Skeletal muscle satellite cell (primary cell): ENCODE measurements at regions not wholly inside any gene's neighbourhood (a gene's known extent, or its start where the extent isn't known, plus 50 kb on each side); places are given as distances from the start of the nearest gene placed in this dataset.
"Not testable (repeated sequence)": the region's sequence is repeated elsewhere in the genome, so short reads cannot be mapped to it uniquely, and the experiment has no call there.

ENCODE experiments used
- H3K27me3 ChIP-seq: 2 replicates; pipeline ENCODE4 v1.7.0; 2013; ENCODE audit warnings: low read length; ENCODE audit not compliant: control insufficient read depth, insufficient read depth
- H3K36me3 ChIP-seq: 2 replicates; pipeline ENCODE4 v1.7.0; 2013; ENCODE audit warnings: mild to moderate bottlenecking, control low read depth, low read length; ENCODE audit not compliant: insufficient read depth
- H3K4me1 ChIP-seq: 2 replicates; pipeline ENCODE4 v1.7.0; 2013; ENCODE audit warnings: low read length; ENCODE audit not compliant: control insufficient read depth, insufficient read depth
- H3K4me2 ChIP-seq: 2 replicates; pipeline ENCODE4 v1.7.0; 2013; ENCODE audit warnings: mild to moderate bottlenecking, low read length
- H3K4me3 ChIP-seq: 2 replicates; pipeline ENCODE4 v1.7.0; 2013; ENCODE audit warnings: low read length
- H3K9ac ChIP-seq: 2 replicates; pipeline ENCODE4 v1.7.0; 2013; ENCODE audit warnings: mild to moderate bottlenecking, low read depth, low read length, moderate library complexity
- H3K9me3 ChIP-seq: replicated peaks from 2 replicates; pipeline ENCODE4 v1.7.0; 2013; ENCODE audit warnings: mild to moderate bottlenecking, control low read depth, low read length

DNA sequence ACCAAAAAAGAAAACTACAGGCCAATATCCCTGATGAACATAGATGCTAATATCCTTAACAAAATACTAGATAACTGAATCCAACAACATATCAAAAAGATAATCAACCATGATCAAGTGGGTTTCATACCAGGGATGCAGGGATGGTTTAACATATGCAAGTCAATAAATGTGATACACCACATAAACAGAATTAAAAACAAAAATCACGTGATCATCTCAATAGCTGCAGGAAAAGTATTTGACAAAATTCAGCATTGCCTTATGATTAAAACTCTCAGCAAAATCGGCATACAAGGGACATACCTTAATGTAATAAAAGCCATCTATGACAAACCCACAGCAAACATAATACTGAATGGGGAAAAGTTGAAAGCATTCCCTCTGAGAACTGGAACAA, 199.9 kb downstream of the TXNL1 start:
- not testable (repeated sequence) for H3K4me2 ChIP-seq

DNA sequence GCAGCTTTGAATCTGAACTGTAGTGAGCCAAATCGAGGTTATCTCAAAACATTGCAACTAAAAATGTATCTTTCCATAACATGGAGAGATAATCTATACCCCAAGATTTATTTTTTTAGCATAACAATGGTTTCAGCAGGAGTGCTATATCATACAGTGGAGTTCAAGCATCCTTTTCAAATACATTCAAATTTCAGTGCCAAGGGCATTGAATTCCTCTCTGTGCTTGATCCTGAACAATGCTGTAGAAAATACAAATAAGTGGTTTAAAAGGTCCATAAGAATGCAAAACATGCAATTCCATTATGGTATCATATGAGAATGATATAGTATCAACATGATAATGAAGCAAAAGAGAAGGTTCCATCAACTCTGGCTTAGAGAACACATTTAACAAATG, 201.7 kb downstream of the TXNL1 start:
- Histone ChIP-seq H3K4me3 (no peak overlapping the region), H3K36me3 (no peaks in the 10 kb centered on the region), H3K4me1 (no peaks in the 10 kb centered on the region), H3K4me2 (no peak overlapping the region), H3K9ac (no peak overlapping the region), H3K27me3 (no peaks in the 10 kb centered on the region), H3K9me3 (no peaks in the 10 kb centered on the region)

More for the DNA sequence above, 199.9 kb downstream of the TXNL1 start:
- not testable (repeated sequence) for H3K4me1 ChIP-seq, H3K9me3 ChIP-seq, H3K27me3 ChIP-seq, H3K36me3 ChIP-seq, H3K4me3 ChIP-seq, H3K9ac ChIP-seq

DNA sequence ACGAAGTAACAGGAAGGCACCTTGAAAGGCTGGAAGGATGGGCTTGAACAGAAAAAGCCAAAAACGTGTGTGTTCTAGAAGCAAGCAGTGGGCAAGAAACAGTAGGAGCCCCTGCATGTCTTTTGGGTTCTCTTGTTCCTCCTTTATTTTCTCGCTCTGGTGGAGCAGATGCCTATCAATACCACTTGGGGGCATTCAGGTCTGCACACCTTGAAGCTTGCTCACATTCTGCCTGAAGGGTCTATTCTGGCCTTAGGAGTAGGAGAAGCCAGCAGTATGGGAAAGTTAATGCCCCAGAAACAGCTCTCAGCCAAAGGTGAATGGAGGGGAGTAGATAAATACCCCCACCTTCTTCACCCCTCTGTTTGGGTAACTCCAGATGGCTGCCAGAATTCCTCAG, 204.5 kb downstream of the TXNL1 start:
- H3K27me3 ChIP-seq = no peaks in the 10 kb centered on the region
- H3K4me1 ChIP-seq = no peaks in the 10 kb centered on the region
- no peaks in the 10 kb centered on the region for H3K9me3 ChIP-seq

DNA sequence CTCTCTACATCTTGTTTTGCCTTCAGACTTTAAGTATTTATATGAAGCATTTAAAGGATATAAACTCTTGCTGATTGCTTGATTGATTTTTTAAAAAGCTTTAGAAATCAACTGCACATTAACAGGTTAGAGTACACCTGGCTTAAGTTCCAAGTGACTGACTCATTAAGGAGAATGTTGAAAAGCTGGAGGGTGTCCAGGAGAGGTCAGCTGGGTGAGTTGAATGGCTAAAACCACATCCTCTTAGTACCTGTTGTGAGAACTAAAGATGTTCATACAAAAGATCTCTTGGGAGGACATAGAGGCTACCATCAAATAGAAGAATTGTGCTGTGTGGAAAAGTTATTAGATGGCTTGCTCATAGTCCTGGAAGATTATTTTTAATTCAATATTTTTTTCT, 206.8 kb downstream of the TXNL1 start:
- no peaks in the 10 kb centered on the region for H3K9me3 ChIP-seq
- H3K4me1 ChIP-seq = no peaks in the 10 kb centered on the region
- no peak overlapping the region for H3K9ac ChIP-seq
- no peaks in the 10 kb centered on the region for H3K36me3 ChIP-seq
- no peak overlapping the region for H3K4me2 ChIP-seq
- no peaks in the 10 kb centered on the region for H3K27me3 ChIP-seq
- no peak overlapping the region for H3K4me3 ChIP-seq

More for the DNA sequence above, 204.5 kb downstream of the TXNL1 start:
- Histone ChIP-seq H3K36me3 (no peaks in the 10 kb centered on the region), H3K4me2 (no peak overlapping the region), H3K9ac (no peak overlapping the region), H3K4me3 (no peak overlapping the region)

DNA sequence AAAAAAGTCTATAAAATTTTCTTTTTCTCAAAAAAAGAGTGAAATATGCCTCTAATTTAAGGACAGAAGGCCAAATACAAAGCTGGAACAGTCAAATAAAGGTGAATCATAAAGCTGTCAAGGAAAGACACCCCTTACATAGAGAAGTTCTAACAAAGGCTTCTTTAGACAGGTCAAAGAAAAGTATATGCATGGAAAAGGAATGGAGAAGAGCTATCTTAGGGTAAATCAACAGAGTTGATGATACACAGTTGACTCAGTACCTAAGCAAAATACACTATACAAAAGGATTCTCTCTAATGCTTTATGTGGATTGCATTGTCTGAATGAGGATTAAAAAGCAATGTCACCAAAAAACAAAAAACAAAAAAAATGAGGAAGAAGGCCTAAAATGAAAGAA, 214.8 kb downstream of the TXNL1 start:
- Histone ChIP-seq H3K4me2 (no peak overlapping the region), H3K4me3 (no peak overlapping the region), H3K27me3 (no peaks in the 10 kb centered on the region), H3K9me3 (no peaks in the 10 kb centered on the region), H3K4me1 (no peaks in the 10 kb centered on the region), H3K9ac (no peak overlapping the region), H3K36me3 (no peaks in the 10 kb centered on the region)

DNA sequence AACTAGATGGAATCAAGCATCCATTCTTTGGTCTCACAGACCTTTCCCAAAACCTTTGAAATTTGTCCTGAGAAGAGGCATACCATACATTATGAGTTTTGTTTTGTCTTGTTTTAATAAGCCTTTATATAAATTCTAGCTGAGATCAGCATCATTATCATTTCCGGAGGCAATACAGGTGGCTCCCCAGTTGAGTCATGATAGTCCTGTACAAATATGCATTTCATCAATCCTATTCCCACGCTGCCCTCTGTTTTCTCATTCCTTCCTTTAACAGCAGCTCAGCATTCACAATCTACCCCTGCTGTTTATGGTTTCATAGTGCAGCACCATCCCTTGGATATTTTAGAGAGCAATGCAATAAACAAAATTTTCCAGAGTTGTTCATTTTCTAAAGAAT, 216.7 kb downstream of the TXNL1 start:
- H3K4me2 ChIP-seq = no peak overlapping the region

DNA sequence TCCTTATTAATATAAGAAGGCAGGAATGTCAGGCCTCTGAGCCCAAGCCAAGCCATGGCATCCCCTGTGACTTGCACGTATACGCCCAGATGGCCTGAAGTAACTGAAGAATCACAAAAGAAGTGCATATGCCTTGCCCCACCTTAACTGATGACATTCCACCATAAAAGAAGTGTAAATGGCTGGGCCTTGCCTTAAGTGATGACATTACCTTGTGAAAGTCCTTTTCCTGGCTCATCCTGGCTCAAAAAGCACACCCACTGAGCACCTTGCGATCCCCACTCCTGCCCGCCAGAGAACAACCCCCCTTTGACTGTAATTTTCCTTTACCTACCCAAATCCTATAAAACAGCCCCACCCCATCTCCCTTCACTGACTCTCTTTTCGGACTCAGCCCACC, 217.5 kb downstream of the TXNL1 start:
- H3K4me3 ChIP-seq = not testable (repeated sequence)

More for the DNA sequence above, 216.7 kb downstream of the TXNL1 start:
- no peaks in the 10 kb centered on the region for H3K9me3 ChIP-seq
- no peaks in the 10 kb centered on the region for H3K4me1 ChIP-seq
- no peak overlapping the region for H3K4me3 ChIP-seq
- H3K27me3 ChIP-seq = no peaks in the 10 kb centered on the region
- H3K9ac ChIP-seq = no peak overlapping the region
- H3K36me3 ChIP-seq = no peaks in the 10 kb centered on the region

DNA sequence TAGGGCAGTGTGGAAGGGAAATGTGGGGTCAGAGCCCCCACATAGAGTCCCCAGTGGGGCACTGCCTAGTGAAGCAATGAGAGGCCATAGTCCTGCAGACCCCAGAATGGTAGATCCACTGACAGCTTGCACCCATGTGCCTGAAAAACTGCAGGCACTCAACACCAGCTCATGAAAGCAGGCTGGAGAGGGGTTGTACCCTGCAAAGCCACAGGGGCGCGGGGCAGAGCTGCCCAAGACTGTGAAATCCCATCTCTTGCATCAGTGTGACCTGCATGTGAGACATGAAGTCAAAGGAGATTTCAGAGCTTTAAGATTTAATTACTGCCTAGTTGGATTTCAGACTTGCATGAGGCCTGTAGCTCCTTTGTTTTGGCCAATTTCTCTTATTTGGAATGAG, 224.0 kb downstream of the TXNL1 start:
- Histone ChIP-seq H3K4me2 (no peak overlapping the region), H3K4me1 (no peaks in the 10 kb centered on the region), H3K27me3 (no peaks in the 10 kb centered on the region), H3K9ac (no peak overlapping the region), H3K4me3 (no peak overlapping the region), H3K36me3 (no peaks in the 10 kb centered on the region), H3K9me3 (no peaks in the 10 kb centered on the region)

More for the DNA sequence above, 217.5 kb downstream of the TXNL1 start:
- not testable (repeated sequence) for H3K36me3 ChIP-seq, H3K4me2 ChIP-seq, H3K27me3 ChIP-seq, H3K4me1 ChIP-seq, H3K9me3 ChIP-seq, H3K9ac ChIP-seq

DNA sequence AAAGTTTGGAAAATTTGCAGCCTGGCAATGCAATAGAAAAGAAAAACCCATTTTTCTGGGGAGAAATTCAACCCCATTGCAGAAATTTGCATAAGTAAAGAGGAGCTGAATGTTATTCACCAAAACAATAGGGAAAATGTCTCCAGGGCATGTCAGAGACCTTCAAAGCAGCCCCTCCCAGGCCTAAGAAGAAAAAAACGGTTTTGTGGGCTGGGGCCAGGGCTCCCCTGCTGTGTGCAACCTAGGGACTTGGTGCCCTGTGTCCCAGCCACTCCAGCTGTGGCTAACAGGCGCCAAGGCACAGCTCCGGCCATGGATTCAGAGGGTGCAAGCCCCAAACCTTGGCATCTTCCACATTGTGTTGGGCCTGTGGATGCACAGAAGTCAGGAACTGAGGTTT, 224.5 kb downstream of the TXNL1 start:
- H3K4me2 ChIP-seq = no peak overlapping the region

DNA sequence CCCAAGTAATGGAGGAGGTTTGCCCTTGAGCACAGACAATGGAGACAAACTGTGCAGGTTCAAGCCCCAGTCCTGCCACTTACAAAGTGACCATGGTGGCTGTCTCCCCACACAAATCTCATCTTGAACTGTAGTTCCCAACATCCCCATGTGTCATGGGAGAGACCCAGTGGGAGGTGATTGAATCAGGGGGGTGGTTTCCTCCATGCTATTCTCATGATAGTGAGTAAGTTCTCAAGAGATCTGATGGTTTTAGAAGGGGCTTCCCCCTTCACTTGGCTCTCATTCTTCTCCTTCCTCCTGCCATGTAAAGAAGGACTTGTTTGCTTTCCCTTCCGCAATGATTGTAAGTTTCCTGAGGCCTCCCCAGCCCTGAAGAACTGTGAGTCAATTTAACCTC, 225.4 kb downstream of the TXNL1 start:
- Histone ChIP-seq H3K4me1 (no peaks in the 10 kb centered on the region), H3K36me3 (no peaks in the 10 kb centered on the region), H3K27me3 (no peaks in the 10 kb centered on the region), H3K9me3 (no peaks in the 10 kb centered on the region), H3K9ac (no peak overlapping the region), H3K4me3 (no peak overlapping the region), H3K4me2 (no peak overlapping the region)

More for the DNA sequence above, 224.5 kb downstream of the TXNL1 start:
- Histone ChIP-seq H3K9ac (no peak overlapping the region), H3K4me1 (no peaks in the 10 kb centered on the region), H3K36me3 (no peaks in the 10 kb centered on the region), H3K4me3 (no peak overlapping the region), H3K27me3 (no peaks in the 10 kb centered on the region), H3K9me3 (no peaks in the 10 kb centered on the region)

DNA sequence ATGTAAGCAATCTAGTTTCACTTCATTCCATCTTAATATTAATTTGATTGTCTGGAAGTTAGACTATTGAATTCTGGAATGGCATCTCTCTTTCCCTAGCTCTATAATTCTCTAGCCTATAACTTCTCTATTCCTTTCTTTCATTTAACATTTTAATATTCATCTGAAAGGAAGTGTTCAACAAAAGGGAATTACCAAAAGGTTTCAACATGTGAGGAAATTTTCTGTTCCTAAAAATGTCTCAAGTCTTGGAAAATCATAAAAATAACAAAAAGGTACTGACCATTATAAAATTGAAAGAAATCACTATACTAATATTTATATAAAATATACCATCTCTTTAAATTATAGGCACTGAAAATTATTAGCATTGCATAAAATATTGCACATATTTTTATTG, 228.7 kb downstream of the TXNL1 start:
- no peak overlapping the region for H3K4me2 ChIP-seq
- no peaks in the 10 kb centered on the region for H3K27me3 ChIP-seq
- H3K4me1 ChIP-seq = no peaks in the 10 kb centered on the region
- no peaks in the 10 kb centered on the region for H3K36me3 ChIP-seq
- no peaks in the 10 kb centered on the region for H3K9me3 ChIP-seq
- no peak overlapping the region for H3K9ac ChIP-seq
- H3K4me3 ChIP-seq = no peak overlapping the region

DNA sequence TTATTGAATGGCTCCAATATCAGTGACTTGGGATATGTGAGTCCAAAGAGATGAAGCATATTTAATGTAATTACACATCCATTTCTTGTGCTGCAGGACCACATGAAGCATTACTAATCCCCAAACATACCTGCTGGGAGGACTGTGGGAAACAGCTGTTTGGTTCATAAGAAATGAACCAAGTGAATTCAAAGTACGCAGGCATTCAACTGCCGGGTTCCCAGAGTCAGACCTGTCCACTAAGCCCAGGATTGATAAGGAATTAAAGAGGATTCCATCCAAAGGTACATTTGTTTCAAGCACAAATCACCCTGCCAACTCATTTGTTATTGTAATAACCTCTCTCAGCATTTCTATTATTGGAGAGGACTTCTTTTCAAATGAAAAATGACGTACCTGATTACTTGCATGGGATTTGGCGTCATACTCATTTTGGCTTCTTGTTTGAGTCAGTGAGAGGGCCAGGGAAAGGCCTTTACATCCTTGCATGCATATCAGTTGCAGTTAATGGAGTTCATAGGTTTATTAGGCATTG, 230.7 kb downstream of the TXNL1 start:
- no peak overlapping the region for H3K9ac ChIP-seq
- H3K9me3 ChIP-seq = no peaks in the 10 kb centered on the region
- H3K36me3 ChIP-seq = no peaks in the 10 kb centered on the region
- no peak overlapping the region for H3K4me3 ChIP-seq
- no peaks in the 10 kb centered on the region for H3K27me3 ChIP-seq
- peaks cover 14% of the 10 kb centered on the region for H3K4me1 ChIP-seq
- H3K4me2 ChIP-seq = no peak overlapping the region
